ENCODE measurements at regions not wholly inside any gene's neighbourhood (a gene's known extent, or its start where the extent isn't known, plus 50 kb on each side); places are given as distances from the start of the nearest gene placed in this dataset.

- TF ChIP-seq POLR2AphosphoS5 (IDR thresholded peaks at IDR 0.05) (no peak), CTCF (IDR thresholded peaks at IDR 0.05) (no peak), EP300 (IDR thresholded peaks at IDR 0.05) (no peak), POLR2A (IDR thresholded peaks at IDR 0.05) (no peak)
These were observed 86.9 kb upstream of the FAM136A start for GRCh38 chr2:70388813-70389212.
